OCI-LY7 (cell line): ENCODE measurements at regions not wholly inside any gene's neighbourhood (a gene's known extent, or its start where the extent isn't known, plus 50 kb on each side); places are given as distances from the start of the nearest gene placed in this dataset. TPM values are rescaled to one million over a fixed set of nuclear protein-coding genes. Genes with fewer than 3 reads are reported as not detected.

Experiments used
- BruUV-seq: library from RNA; stranded (reverse); fragments of 400-500 nt; replicated peaks from 2 replicates; lab custom pipeline; 2021; lab: Mats Ljungman, UMichigan
- CTCF ChIA-PET: fragments of 300-600 bp; sonication (Branson Sonifier 250); formaldehyde crosslinking; loops from one replicate; lab custom pipeline; 2022; ENCODE audit warnings: antibody characterized with exemption; ENCODE audit not compliant: unreplicated experiment; lab: Charles Lee
- POLR2A ChIA-PET: fragments of 300-600 bp; sonication (Branson Sonifier 250); formaldehyde crosslinking; loops from one replicate; lab custom pipeline; 2022; ENCODE audit warnings: antibody characterized with exemption; lab: Charles Lee
- DNase-seq: peaks from one replicate; pipeline ENCODE4 v3.0.0-alpha.2; 2015; ENCODE audit warnings: low spot score
- H2AFZ ChIP-seq: fragments of 200-600 bp; sonication (generic), shearing (Covaris generic); 2 replicates; pipeline ENCODE4 v1.6.1; 2014; ENCODE audit warnings: mild to moderate bottlenecking, antibody characterized with exemption, low read length, moderate library complexity
- H3K27ac ChIP-seq: fragments of 200-600 bp; sonication (generic); 2 replicates; pipeline ENCODE4 v1.5.1; 2014; ENCODE audit warnings: mixed run types, low read depth, mild to moderate bottlenecking, moderate library complexity, low read length, inconsistent platforms; ENCODE audit not compliant: poor library complexity, severe bottlenecking
- H3K36me3 ChIP-seq: fragments of 200-600 bp; sonication (generic); 2 replicates; pipeline ENCODE4 v1.6.1; 2014; ENCODE audit warnings: mild to moderate bottlenecking, antibody characterized with exemption, low read length, moderate library complexity, mixed read lengths; ENCODE audit not compliant: insufficient read depth
- H3K4me1 ChIP-seq: fragments of 200-600 bp; sonication (generic); 2 replicates; pipeline ENCODE4 v1.5.1; 2014; ENCODE audit warnings: mild to moderate bottlenecking, low read length; ENCODE audit not compliant: insufficient read depth, poor library complexity, severe bottlenecking
- H3K4me2 ChIP-seq: fragments of 200-600 bp; sonication (generic); 2 replicates; pipeline ENCODE4 v1.6.1; 2014; ENCODE audit warnings: mild to moderate bottlenecking, low read length
- H3K4me3 ChIP-seq: fragments of 200-600 bp; sonication (generic); 2 replicates; pipeline ENCODE4 v1.5.1; 2014; ENCODE audit warnings: mild to moderate bottlenecking, low read depth, low read length; ENCODE audit not compliant: poor library complexity, severe bottlenecking
- H3K79me2 ChIP-seq: fragments of 200-600 bp; sonication (generic); 2 replicates; pipeline ENCODE4 v1.6.1; 2016; ENCODE audit warnings: low read depth, mild to moderate bottlenecking, low read length, moderate library complexity, mixed read lengths; ENCODE audit not compliant: insufficient read depth
- H3K9me2 ChIP-seq: fragments of 200-600 bp; sonication (generic); 2 replicates; pipeline ENCODE4 v1.6.1; 2016; ENCODE audit warnings: mild to moderate bottlenecking, low read length, mixed read lengths; ENCODE audit not compliant: insufficient read depth
- H3K9me3 ChIP-seq: fragments of 200-600 bp; sonication (generic); 2 replicates; pipeline ENCODE4 v1.6.1; 2014; ENCODE audit warnings: mild to moderate bottlenecking, mixed run types, low read length, mixed read lengths
- H4K20me1 ChIP-seq: fragments of 200-600 bp; sonication (generic); 2 replicates; pipeline ENCODE4 v1.6.1; 2014; ENCODE audit warnings: mild to moderate bottlenecking, antibody characterized with exemption, low read length, moderate library complexity, mixed read lengths; ENCODE audit not compliant: insufficient read depth
- EZH2phosphoT487 ChIP-seq: fragments of 200-600 bp; sonication (generic); IDR thresholded peaks from 2 replicates; pipeline ENCODE4 v1.6.1; 2018; ENCODE audit warnings: low read depth, borderline replicate concordance, mild to moderate bottlenecking, mixed run types, antibody characterized with exemption, low read length, moderate library complexity, mixed read lengths
- intact Hi-C: fragments of 100-400 bp; cut with micrococcal nuclease; formaldehyde crosslinking; loops from one replicate; pipeline ENCODE4 v1.10.0; 2022; ENCODE audit not compliant: unreplicated experiment
- small RNA-seq: library from RNA; depleted of rRNA; stranded (forward); fragments of <200 nt; gene quantifications from one replicate; pipeline ENCODE3, GENCODE V24; 2014
- TF ChIP-seq, protein P1 (sequence below): fragments of 200-600 bp; sonication (generic); conservative IDR thresholded peaks from 2 replicates; pipeline ENCODE4 v1.5.1; 2014; ENCODE audit warnings: mild to moderate bottlenecking, antibody characterized with exemption, low read length, moderate library complexity, mixed read lengths

DNA sequence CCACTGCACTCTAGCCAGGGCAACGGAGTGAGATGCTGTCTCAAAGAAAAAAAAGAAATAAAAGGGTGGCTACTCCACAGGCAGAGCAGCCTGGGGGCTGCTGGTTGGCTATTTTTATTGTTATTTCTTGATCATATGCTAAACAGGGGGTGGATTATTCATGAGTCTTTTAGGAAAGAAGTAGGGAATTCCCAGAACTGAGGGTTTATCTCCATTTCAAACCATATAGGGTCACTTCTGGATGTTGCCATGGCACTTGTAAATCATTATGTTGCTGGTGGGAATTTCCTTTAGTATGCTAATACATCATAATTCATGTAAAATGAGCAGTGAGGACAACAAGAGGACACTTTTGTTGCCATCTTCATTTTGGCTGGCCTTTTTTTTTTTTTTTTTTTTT, 52.1 kb upstream of the GHITM start:
- Histone ChIP-seq H3K9me2 (no peaks in the 10 kb centered on the region), H3K27ac (no peak overlapping the region), H3K9me3 (no peaks in the 10 kb centered on the region), H3K4me2 (no peak overlapping the region), H3K4me1 (no peaks in the 10 kb centered on the region), H3K79me2 (no peaks in the 10 kb centered on the region), H4K20me1 (no peaks in the 10 kb centered on the region), H3K36me3 (no peaks in the 10 kb centered on the region), H3K4me3 (no peak overlapping the region), H2AFZ (no peak overlapping the region)
- no TSS peak for BruUV-seq
- TF ChIP-seq, protein P1, sequence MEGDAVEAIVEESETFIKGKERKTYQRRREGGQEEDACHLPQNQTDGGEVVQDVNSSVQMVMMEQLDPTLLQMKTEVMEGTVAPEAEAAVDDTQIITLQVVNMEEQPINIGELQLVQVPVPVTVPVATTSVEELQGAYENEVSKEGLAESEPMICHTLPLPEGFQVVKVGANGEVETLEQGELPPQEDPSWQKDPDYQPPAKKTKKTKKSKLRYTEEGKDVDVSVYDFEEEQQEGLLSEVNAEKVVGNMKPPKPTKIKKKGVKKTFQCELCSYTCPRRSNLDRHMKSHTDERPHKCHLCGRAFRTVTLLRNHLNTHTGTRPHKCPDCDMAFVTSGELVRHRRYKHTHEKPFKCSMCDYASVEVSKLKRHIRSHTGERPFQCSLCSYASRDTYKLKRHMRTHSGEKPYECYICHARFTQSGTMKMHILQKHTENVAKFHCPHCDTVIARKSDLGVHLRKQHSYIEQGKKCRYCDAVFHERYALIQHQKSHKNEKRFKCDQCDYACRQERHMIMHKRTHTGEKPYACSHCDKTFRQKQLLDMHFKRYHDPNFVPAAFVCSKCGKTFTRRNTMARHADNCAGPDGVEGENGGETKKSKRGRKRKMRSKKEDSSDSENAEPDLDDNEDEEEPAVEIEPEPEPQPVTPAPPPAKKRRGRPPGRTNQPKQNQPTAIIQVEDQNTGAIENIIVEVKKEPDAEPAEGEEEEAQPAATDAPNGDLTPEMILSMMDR: no peak
- TF ChIP-seq EZH2phosphoT487: no peak
- CTCF ChIA-PET: no interaction called here
- no peak for DNase-seq
- intact Hi-C loops: no loop called here
- POLR2A ChIA-PET: no interaction called here

DNA sequence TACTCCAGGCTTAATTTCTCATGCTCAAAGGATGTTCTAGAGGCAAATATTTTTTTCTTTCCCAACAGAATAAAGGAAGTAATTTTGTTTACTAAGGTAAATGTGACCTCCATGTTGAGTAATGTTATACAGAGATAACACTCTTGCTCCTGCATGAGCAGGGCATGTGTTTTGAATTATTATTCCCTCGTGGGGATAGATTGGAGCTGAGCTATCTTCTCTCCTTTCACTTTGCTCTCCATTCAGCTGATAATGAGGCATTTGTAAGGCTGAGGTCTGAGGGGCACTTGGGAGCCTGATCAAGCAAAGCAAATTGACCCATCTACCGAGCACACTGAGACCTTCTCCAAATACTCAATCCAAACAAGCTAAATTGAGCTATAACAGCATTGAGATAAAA, 50.7 kb upstream of the GHITM start:
- H2AFZ ChIP-seq: no peak overlapping the region
- BruUV-seq: no TSS peak
- CTCF ChIA-PET: no interaction called here
- POLR2A ChIA-PET: interaction anchor here (0.5 to 0.7 kb wide), 2 partner anchors 603 to 1763 kb away, joined by 5 read pairs; no protein-coding TSS in a partner anchor
- no peaks in the 10 kb centered on the region for H3K36me3 ChIP-seq
- H3K4me2 ChIP-seq: no peak overlapping the region
- H4K20me1 ChIP-seq: no peaks in the 10 kb centered on the region
- H3K9me2 ChIP-seq: no peaks in the 10 kb centered on the region
- intact Hi-C loops: no loop called here
- no peaks in the 10 kb centered on the region for H3K9me3 ChIP-seq
- TF ChIP-seq, protein P1: no peak
- no peak for DNase-seq
- no peaks in the 10 kb centered on the region for H3K4me1 ChIP-seq
- no peak overlapping the region for H3K27ac ChIP-seq
- H3K4me3 ChIP-seq: no peak overlapping the region
- no peaks in the 10 kb centered on the region for H3K79me2 ChIP-seq

DNA sequence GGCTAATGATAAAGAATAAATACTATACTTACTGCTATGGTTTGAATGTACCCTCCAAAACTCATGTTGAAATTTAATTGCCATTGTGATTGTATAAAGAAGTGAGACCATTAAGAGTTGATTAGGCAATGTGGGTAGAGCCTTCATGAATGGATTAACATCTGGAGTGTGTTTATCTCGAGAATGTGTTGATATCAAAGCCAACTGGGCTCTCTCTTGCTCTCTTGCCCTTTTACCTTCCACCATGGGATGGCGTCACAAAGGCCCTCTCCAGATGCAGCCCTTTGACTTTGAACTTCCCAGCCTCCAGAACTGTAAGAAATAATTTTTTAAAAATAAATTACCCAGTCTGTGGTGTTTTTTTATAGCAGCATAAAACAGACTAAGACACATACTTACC, 50.1 kb upstream of the GHITM start:
- no peak for TF ChIP-seq EZH2phosphoT487
- TF ChIP-seq, protein P1: no peak
- no peaks in the 10 kb centered on the region for H4K20me1 ChIP-seq
- ChIA-PET CTCF (no interaction called here), POLR2A (no interaction called here)
- intact Hi-C loops: no loop called here
- DNase-seq: no peak
- no peaks in the 10 kb centered on the region for H3K9me2 ChIP-seq
- H2AFZ ChIP-seq: no peak overlapping the region
- H3K27ac ChIP-seq: no peak overlapping the region
- BruUV-seq: no TSS peak
- no peaks in the 10 kb centered on the region for H3K4me1 ChIP-seq
- H3K9me3 ChIP-seq: no peaks in the 10 kb centered on the region
- H3K79me2 ChIP-seq: no peaks in the 10 kb centered on the region
- no peaks in the 10 kb centered on the region for H3K36me3 ChIP-seq
- no peak overlapping the region for H3K4me3 ChIP-seq
- no peak overlapping the region for H3K4me2 ChIP-seq

Small RNAs in the stretch of these regions (small RNA-seq; reads per million reads assigned to genes)
- gene RNU1-65P (not detected), gene RNU6-129P (not detected), gene RNU6-478P (not detected)
